ENCODE measurements at regions not wholly inside any gene's neighbourhood (a gene's known extent, or its start where the extent isn't known, plus 50 kb on each side); places are given as distances from the start of the nearest gene placed in this dataset.

GRCh38 chr10:107855301-107856046, 691.0 kb upstream of the SORCS1 start:
- Histone ChIP-seq H3K27me3 (no peaks in the 10 kb centered on the region), H3K27ac (no peak overlapping the region), H3K4me1 (no peaks in the 10 kb centered on the region), H3K4me3 (no peak overlapping the region), H3K9me3 (peaks cover 0 to 3% (median 0%) of the 10 kb centered on the region in 4 donors), H3K36me3 (no peaks in the 10 kb centered on the region)
- no peak for TF ChIP-seq POLR2A (IDR thresholded peaks at IDR 0.05)
- TF ChIP-seq CTCF (IDR thresholded peaks at IDR 0.05), result no peak
- no peak for TF ChIP-seq POLR2AphosphoS5 (IDR thresholded peaks at IDR 0.05)
- no peak for TF ChIP-seq EP300 (IDR thresholded peaks at IDR 0.05)
- no peak for DNase-seq
- 53 to 71% methylated on average over 4 of the region's 4 CpGs for WGBS, 2 donors
- intact Hi-C loops (cut with DNase I), result no loop called here

GRCh38 chr10:107848726-107849360, 684.3 kb upstream of the SORCS1 start:
- TF ChIP-seq CTCF (IDR thresholded peaks at IDR 0.05) (no peak), POLR2A (IDR thresholded peaks at IDR 0.05) (no peak), POLR2AphosphoS5 (IDR thresholded peaks at IDR 0.05) (no peak), EP300 (IDR thresholded peaks at IDR 0.05) (no peak)
- no peaks in the 10 kb centered on the region for H3K36me3 ChIP-seq
- no peaks in the 10 kb centered on the region for H3K27me3 ChIP-seq
- no peak overlapping the region for H3K27ac ChIP-seq
- H3K4me1 ChIP-seq, result no peaks in the 10 kb centered on the region
- DNase-seq, result no peak
- intact Hi-C loops (cut with DNase I), result no loop called here
- H3K9me3 ChIP-seq, result peaks cover 0 to 3% (median 0%) of the 10 kb centered on the region in 4 donors
- 87 to 92% methylated on average over 8 of the region's 8 CpGs for WGBS, 2 donors
- H3K4me3 ChIP-seq, result no peak overlapping the region

- H3K4me3 ChIP-seq, result no peak overlapping the region
- intact Hi-C loops (cut with DNase I), result no loop called here
Observed at GRCh38 chr10:107847620-107848019, 683.1 kb upstream of the SORCS1 start.

GRCh38 chr10:107834706-107835105, 670.2 kb upstream of the SORCS1 start:
- H3K4me1 ChIP-seq, result no peaks in the 10 kb centered on the region
- WGBS, 2 donors, result 79 to 89% methylated on average over 1 of the region's 1 CpG
- intact Hi-C loops (cut with DNase I), result no loop called here
- no peaks in the 10 kb centered on the region for H3K9me3 ChIP-seq
- no peak overlapping the region for H3K4me3 ChIP-seq
- H3K36me3 ChIP-seq, result no peaks in the 10 kb centered on the region
- H3K27ac ChIP-seq, result no peak overlapping the region
- no peak for DNase-seq
- TF ChIP-seq POLR2A (IDR thresholded peaks at IDR 0.05) (no peak), POLR2AphosphoS5 (IDR thresholded peaks at IDR 0.05) (no peak), CTCF (IDR thresholded peaks at IDR 0.05) (no peak), EP300 (IDR thresholded peaks at IDR 0.05) (no peak)
- H3K27me3 ChIP-seq, result no peaks in the 10 kb centered on the region

More at GRCh38 chr10:107847620-107848019, 683.1 kb upstream of the SORCS1 start:
- Histone ChIP-seq H3K27ac (no peak overlapping the region), H3K27me3 (no peaks in the 10 kb centered on the region), H3K36me3 (no peaks in the 10 kb centered on the region), H3K9me3 (peaks cover 0 to 3% (median 0%) of the 10 kb centered on the region in 4 donors), H3K4me1 (no peaks in the 10 kb centered on the region)
- no peak for DNase-seq
- no peak for TF ChIP-seq POLR2A (IDR thresholded peaks at IDR 0.05)
- TF ChIP-seq POLR2AphosphoS5 (IDR thresholded peaks at IDR 0.05), result no peak
- TF ChIP-seq EP300 (IDR thresholded peaks at IDR 0.05), result no peak
- no peak for TF ChIP-seq CTCF (IDR thresholded peaks at IDR 0.05)
- 15 to 52% methylated on average over 2 of the region's 2 CpGs for WGBS, 2 donors
